GM12801 (cell line): ENCODE measurements at regions not wholly inside any gene's neighbourhood (a gene's known extent, or its start where the extent isn't known, plus 50 kb on each side); places are given as distances from the start of the nearest gene placed in this dataset.

ENCODE experiments used
- TF ChIP-seq, protein P1 (sequence below): IDR thresholded peaks from one replicate; pipeline ENCODE4 v1.5.1; 2011; ENCODE audit warnings: control low read depth; ENCODE audit not compliant: insufficient read length; ENCODE audit errors: extremely low read depth

DNA sequence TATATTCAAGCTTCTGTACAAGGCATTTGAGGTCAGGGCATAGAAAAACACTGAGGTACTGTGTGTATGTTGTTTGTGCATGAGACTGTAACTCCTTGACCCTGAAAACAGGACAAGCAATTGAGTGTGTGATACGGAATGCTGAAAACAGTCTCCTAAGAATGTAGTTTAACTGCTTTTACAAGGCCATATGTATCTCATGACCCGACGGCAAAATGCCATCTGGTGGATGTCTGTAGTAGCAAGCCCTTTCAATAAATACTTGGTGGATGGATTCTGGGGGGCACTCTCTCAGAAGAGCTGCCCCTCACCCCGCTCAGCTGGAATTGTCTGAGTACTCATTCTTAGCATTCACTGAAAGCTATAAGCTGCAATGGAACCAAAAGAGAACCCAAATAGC, 69.3 kb upstream of the EYS start:
- TF ChIP-seq, protein P1, sequence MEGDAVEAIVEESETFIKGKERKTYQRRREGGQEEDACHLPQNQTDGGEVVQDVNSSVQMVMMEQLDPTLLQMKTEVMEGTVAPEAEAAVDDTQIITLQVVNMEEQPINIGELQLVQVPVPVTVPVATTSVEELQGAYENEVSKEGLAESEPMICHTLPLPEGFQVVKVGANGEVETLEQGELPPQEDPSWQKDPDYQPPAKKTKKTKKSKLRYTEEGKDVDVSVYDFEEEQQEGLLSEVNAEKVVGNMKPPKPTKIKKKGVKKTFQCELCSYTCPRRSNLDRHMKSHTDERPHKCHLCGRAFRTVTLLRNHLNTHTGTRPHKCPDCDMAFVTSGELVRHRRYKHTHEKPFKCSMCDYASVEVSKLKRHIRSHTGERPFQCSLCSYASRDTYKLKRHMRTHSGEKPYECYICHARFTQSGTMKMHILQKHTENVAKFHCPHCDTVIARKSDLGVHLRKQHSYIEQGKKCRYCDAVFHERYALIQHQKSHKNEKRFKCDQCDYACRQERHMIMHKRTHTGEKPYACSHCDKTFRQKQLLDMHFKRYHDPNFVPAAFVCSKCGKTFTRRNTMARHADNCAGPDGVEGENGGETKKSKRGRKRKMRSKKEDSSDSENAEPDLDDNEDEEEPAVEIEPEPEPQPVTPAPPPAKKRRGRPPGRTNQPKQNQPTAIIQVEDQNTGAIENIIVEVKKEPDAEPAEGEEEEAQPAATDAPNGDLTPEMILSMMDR = no peak

DNA sequence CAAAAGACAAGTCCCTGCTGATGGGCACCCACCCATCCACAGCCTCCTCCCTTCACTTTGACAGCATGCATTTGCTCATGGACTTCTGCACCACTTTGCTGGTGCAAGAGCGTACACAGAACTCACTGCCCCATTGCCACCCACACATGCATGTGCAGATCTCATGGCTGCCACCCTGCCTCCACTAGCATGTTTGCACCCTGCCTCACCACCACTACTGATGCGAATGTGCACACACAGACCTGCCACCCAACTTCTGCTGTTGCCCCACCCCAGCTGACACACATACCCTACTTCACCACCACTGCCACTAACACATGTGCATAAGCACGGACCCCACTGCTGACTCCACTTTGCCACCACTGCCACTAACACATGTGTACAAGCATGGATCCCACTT, 64.9 kb upstream of the EYS start:
- TF ChIP-seq, protein P1 = no peak

DNA sequence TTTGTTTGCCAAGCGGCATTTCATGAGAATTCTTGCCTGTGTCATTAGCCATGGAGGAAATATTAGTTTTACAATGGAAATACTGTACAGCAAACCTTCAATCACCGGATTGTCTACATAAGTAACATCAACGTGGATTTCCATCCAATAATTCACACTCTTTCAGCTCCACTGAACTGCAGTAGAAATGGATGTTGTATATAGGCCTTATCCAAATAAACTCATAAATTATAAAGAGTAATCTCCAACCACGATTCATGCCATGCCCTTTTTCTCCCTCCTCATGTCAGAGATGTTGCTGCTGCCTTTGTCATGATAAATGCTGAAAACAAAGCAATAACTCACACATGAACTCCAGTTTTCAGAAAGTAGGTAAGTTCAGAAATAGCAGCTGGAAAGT, 54.9 kb upstream of the EYS start:
- TF ChIP-seq, protein P1 = no peak

DNA sequence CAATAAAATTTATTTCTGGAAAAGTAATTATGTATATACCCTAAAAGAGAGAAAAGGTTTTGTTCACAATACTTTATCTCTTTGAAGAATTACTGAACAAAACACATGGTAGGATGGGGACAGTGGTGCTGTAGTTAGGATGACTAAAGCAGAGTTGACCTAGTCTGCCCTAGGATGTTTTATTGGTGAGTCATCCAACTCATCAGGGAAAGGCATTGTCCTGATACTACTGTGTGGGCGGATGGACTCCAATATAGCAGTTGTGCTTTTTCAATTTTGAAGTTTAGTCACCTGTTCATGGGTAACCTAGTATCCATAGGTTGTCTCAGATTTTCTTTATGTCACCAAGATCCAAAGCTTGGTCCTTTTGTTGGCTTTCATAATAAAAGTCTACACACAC, 53.3 kb upstream of the EYS start:
- TF ChIP-seq, protein P1 = no peak
